K562 (cell line): ENCODE measurements at regions not wholly inside any gene's neighbourhood (a gene's known extent, or its start where the extent isn't known, plus 50 kb on each side); places are given as distances from the start of the nearest gene placed in this dataset.

Experiments
- ATAC-seq: fragments of 200-7000 bp; cut with Tn5 transposase; 3 replicates; pipeline ENCODE4 v1.9.1; 2020; ENCODE audit warnings: moderate library complexity
- BruUV-seq: library from RNA; stranded (reverse); fragments of 400-500 nt; replicated peaks from 2 replicates; lab custom pipeline; 2021; lab: Mats Ljungman, UMichigan
- CTCF ChIA-PET: fragments of 300-600 bp; formaldehyde crosslinking; extraction: SDS; loops from one replicate; lab custom pipeline; 2021; ENCODE audit warnings: low intra/inter-chr PET ratio; lab: Yijun Ruan, JAX
- POLR2A ChIA-PET: fragments of 300-600, 350-650 bp; sonication (Branson Sonifier 250); formaldehyde crosslinking; extraction: SDS; loops from one replicate; lab custom pipeline; 2021; ENCODE audit warnings: antibody characterized with exemption, inconsistent platforms; lab: Yijun Ruan, JAX
- DNase-seq, 4 experiments: peaks; one replicate each; pipeline versions ENCODE4 v3.0.0 to v3.0.0-alpha.2; 2011 to 2018; ENCODE audit warnings: low spot score in 3 of 4, mixed read lengths in 3 of 4; ENCODE audit errors: extremely low read depth in 1 of 4
- FAIRE-seq: peaks from 2 replicates; lab custom pipeline; 2011; peaks lifted over from hg19 to GRCh38; lab: Jason Lieb, UNC
- H2AFZ ChIP-seq: 2 replicates; pipeline ENCODE4 v1.6.0; 2011; ENCODE audit warnings: low read depth, low read length, control low read depth, inconsistent platforms
- H3K27ac ChIP-seq: fragments of 200-600 bp; 3 replicates; pipeline ENCODE4 v1.8.0; 2011; ENCODE audit warnings: low read depth, mild to moderate bottlenecking, control low read depth, inconsistent platforms, low read length, moderate library complexity, mixed read lengths; ENCODE audit errors: extremely low read depth
- H3K27me3 ChIP-seq, 2 experiments: fragments of 300-600 bp in 1 of 2; 2 replicates in 1 of 2; 3 replicates in 1 of 2; pipeline versions ENCODE4 v1.6.0 to v1.8.0; 2011; ENCODE audit warnings: inconsistent platforms in 2 of 2, low read length in 2 of 2, mild to moderate bottlenecking in 1 of 2, mixed read lengths in 1 of 2, moderate library complexity in 1 of 2; ENCODE audit not compliant: control insufficient read depth in 2 of 2, insufficient read depth in 2 of 2
- H3K36me3 ChIP-seq: fragments of 300-600 bp; 3 replicates; pipeline ENCODE4 v1.8.0; 2011; ENCODE audit warnings: mild to moderate bottlenecking, low read length, inconsistent platforms; ENCODE audit not compliant: control insufficient read depth, insufficient read depth
- H3K4me1 ChIP-seq, 2 experiments: fragments of 200-600 bp in 1 of 2; replicated peaks in 1 of 2; 2 replicates in 1 of 2; 3 replicates in 1 of 2; pipeline versions ENCODE4 v1.5.1 to v1.8.0; 2011; ENCODE audit warnings: inconsistent platforms in 2 of 2, low read length in 2 of 2, mild to moderate bottlenecking in 1 of 2, mixed read lengths in 1 of 2, moderate library complexity in 1 of 2; ENCODE audit not compliant: control insufficient read depth in 2 of 2, insufficient read depth in 2 of 2
- H3K4me2 ChIP-seq: 2 replicates; pipeline ENCODE4 v1.6.1; 2011; ENCODE audit warnings: low read length, control low read depth, inconsistent platforms, mixed read lengths; ENCODE audit not compliant: insufficient read depth
- H3K4me3 ChIP-seq: fragments of 200-600 bp; sonication (generic), shearing (Covaris generic); 2 replicates; pipeline ENCODE4 v1.5.1; 2016; ENCODE audit warnings: control low read depth, inconsistent platforms
- H3K79me2 ChIP-seq: fragments of 200-600 bp; 3 replicates; pipeline ENCODE4 v1.8.0; 2011; ENCODE audit warnings: low read length, inconsistent platforms; ENCODE audit not compliant: control insufficient read depth, insufficient read depth
- H3K9ac ChIP-seq, 2 experiments: 2 replicates each; pipeline versions ENCODE4 v1.6.0 to v1.6.1; 2011; ENCODE audit warnings: low read depth in 2 of 2, low read length in 2 of 2, control low read depth in 1 of 2, inconsistent platforms in 1 of 2, mild to moderate bottlenecking in 1 of 2, mixed read lengths in 1 of 2; ENCODE audit not compliant: insufficient read depth in 1 of 2
- H3K9me1 ChIP-seq: one replicate; pipeline ENCODE4 v1.6.0; 2011; ENCODE audit warnings: inconsistent platforms, mild to moderate bottlenecking, low read length, moderate library complexity; ENCODE audit not compliant: control insufficient read depth, insufficient read depth
- H3K9me3 ChIP-seq: replicated peaks from 2 replicates; pipeline ENCODE4 v1.5.1; 2011; ENCODE audit warnings: low read depth, low read length, inconsistent platforms; ENCODE audit not compliant: control insufficient read depth, insufficient read depth
- H4K20me1 ChIP-seq: replicated peaks from 2 replicates; pipeline ENCODE4 v1.6.1; 2011; ENCODE audit warnings: low read length, inconsistent platforms, mixed read lengths; ENCODE audit not compliant: control insufficient read depth, insufficient read depth
- EP400 ChIP-seq: fragments of 450-650 bp; IDR thresholded peaks from 2 replicates; pipeline ENCODE4 v1.6.1; 2017; ENCODE audit warnings: antibody characterized with exemption, mild to moderate bottlenecking, moderate library complexity
- ERF ChIP-seq: fragments of 450-650 bp; formaldehyde crosslinking; IDR thresholded peaks from 2 replicates; pipeline ENCODE4 v1.4.0; 2020; ENCODE audit warnings: mild to moderate bottlenecking, mixed read lengths
- HDAC6 ChIP-seq: IDR thresholded peaks from 2 replicates; pipeline ENCODE4 v1.6.1; 2012; ENCODE audit warnings: low read depth, mild to moderate bottlenecking, control low read depth, inconsistent platforms, low read length, moderate library complexity
- ZBTB26 ChIP-seq: fragments of 450-650 bp; formaldehyde crosslinking; IDR thresholded peaks from 2 replicates; pipeline ENCODE4 v1.4.0; 2022; ENCODE audit warnings: missing genetic modification characterization
- ZBTB40 ChIP-seq, 2 experiments: fragments of 450-650 bp in 1 of 2; sonication (generic) in 1 of 2; formaldehyde crosslinking in 1 of 2; IDR thresholded peaks; 2 replicates each; pipeline versions ENCODE4 v1.7.1 to v1.9.0; 2016 to 2022; ENCODE audit warnings: inconsistent platforms in 1 of 2, mild to moderate bottlenecking in 1 of 2, missing genetic modification reagents in 1 of 2
- ZNF57 ChIP-seq: fragments of 450-650 bp; formaldehyde crosslinking; IDR thresholded peaks from 2 replicates; pipeline ENCODE4 v1.4.0; 2020; ENCODE audit warnings: mild to moderate bottlenecking, moderate library complexity
- WGBS: fragments of 100-300 bp; shearing (Covaris generic); methylation state at CpG from one replicate; pipeline ENCODE4 v1.1.6; 2016; ENCODE audit warnings: low coverage, mixed read lengths; ENCODE audit not compliant: insufficient coverage; ENCODE audit errors: missing lambda C conversion rate; 5-methylcytosine and 5-hydroxymethylcytosine counted together
- in situ Hi-C: fragments of 300-500 bp; cut with MboI; formaldehyde crosslinking; loops from 4 replicates; pipeline ENCODE4 v1.15.0; 2018; ENCODE audit warnings: inconsistent platforms, mixed read lengths
- intact Hi-C: fragments of 100-400 bp; cut with micrococcal nuclease; formaldehyde crosslinking; loops from 2 replicates; pipeline ENCODE4 v1.14.2; 2022
- TF ChIP-seq, protein P1 (sequence below): fragments of 450-650 bp; formaldehyde crosslinking; conservative IDR thresholded peaks from 2 replicates; pipeline ENCODE4 v1.4.0; 2022; ENCODE audit warnings: mild to moderate bottlenecking, missing genetic modification characterization

DNA sequence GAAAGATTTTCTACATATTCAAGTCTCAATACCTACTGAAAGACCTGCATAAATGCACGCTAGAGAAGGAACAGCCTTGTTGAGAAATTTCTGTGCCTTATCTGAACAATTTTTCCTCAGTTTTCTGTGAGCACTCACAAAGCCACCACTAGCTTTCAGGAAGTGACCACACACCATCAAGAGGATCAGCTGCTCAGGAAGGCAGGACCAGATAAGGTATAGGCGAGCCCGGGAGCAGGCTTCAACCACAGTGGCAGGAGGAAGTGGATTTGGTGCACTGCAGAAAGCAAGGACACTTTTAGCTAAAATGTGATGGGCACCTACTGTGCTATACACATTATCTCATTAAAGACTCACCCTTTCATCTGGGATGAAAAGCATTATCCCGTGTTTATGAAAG lies 220.8 kb downstream of the RAB38 start:
- Histone ChIP-seq H3K4me1 (no peaks in the 10 kb centered on the region), H3K4me2 (no peak overlapping the region), H3K9ac (no peak overlapping the region), H2AFZ (no peak overlapping the region), H3K36me3 (no peaks in the 10 kb centered on the region), H3K9me3 (no peaks in the 10 kb centered on the region), H3K27ac (no peak overlapping the region)
- no peak for ATAC-seq
- POLR2A ChIA-PET, result no interaction called here
- in situ Hi-C loops, result no loop called here
- CTCF ChIA-PET, result no interaction called here
- TF ChIP-seq ZBTB26 (CRISPR knock-in tag), result no peak
- TF ChIP-seq HDAC6, result no peak
- TF ChIP-seq ZBTB40 (IDR thresholded peaks at IDR 0.05), result no peak
- TF ChIP-seq ZBTB40 (CRISPR knock-in tag; IDR thresholded peaks at IDR 0.05), result no peak
- TF ChIP-seq, protein P1, sequence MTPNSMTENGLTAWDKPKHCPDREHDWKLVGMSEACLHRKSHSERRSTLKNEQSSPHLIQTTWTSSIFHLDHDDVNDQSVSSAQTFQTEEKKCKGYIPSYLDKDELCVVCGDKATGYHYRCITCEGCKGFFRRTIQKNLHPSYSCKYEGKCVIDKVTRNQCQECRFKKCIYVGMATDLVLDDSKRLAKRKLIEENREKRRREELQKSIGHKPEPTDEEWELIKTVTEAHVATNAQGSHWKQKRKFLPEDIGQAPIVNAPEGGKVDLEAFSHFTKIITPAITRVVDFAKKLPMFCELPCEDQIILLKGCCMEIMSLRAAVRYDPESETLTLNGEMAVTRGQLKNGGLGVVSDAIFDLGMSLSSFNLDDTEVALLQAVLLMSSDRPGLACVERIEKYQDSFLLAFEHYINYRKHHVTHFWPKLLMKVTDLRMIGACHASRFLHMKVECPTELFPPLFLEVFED, result no peak
- TF ChIP-seq EP400, result no peak
- no peak for TF ChIP-seq ZNF57 (CRISPR knock-in tag)
- TF ChIP-seq ERF (CRISPR knock-in tag), result no peak
- TF ChIP-seq, all 486 proteins: peak for 0
- H4K20me1 ChIP-seq, result no peaks in the 10 kb centered on the region
- H3K9me1 ChIP-seq, result no peaks in the 10 kb centered on the region
- H3K27me3 ChIP-seq, result no peaks in the 10 kb centered on the region
- BruUV-seq, result no TSS peak
- H3K4me3 ChIP-seq, result no peak overlapping the region
- DNase-seq (no peak), FAIRE-seq (no peak)
- intact Hi-C loops, result no loop called here
- no peaks in the 10 kb centered on the region for H3K79me2 ChIP-seq
- 0% methylated on average over 4 of the region's 4 CpGs for WGBS
